Fibroblast of lung (primary cell): ENCODE measurements at regions not wholly inside any gene's neighbourhood (a gene's known extent, or its start where the extent isn't known, plus 50 kb on each side); places are given as distances from the start of the nearest gene placed in this dataset.

Source experiments
- EZH2 ChIP-seq: IDR thresholded peaks from 2 replicates; pipeline ENCODE4 v1.5.1; 2012; ENCODE audit warnings: low read length, control low read depth, mild to moderate bottlenecking; ENCODE audit errors: missing control alignments
- TF ChIP-seq, protein P1 (sequence below), 2 donors: IDR thresholded peaks in 1 of 2; conservative IDR thresholded peaks in 1 of 2; 1 replicate in 1 of 2; 2 replicates in 1 of 2; pipeline ENCODE4 v1.5.1; 2011 to 2012; ENCODE audit warnings: low read length in 2 of 2, control low read depth in 1 of 2, inconsistent platforms in 1 of 2, low read depth in 1 of 2, mild to moderate bottlenecking in 1 of 2

DNA sequence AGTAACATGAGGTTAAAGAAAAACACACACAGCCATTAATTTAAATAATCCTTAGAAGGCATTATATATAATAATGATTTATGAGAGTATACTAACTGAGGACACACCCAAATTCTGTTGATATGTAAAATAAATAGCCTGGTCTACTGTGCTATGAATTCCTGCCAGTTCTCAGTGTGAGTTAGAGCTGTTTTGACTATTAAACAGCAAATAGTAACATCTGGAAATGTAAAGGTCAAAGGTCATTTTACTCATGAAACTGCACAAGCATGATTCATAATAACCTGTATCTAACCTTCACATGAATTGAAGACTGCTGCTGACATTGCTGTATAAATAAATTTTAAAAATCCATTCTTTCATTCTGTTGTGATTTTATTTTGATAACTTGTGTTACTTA, 966.7 kb downstream of the SLC6A15 start:
- TF ChIP-seq, protein P1, sequence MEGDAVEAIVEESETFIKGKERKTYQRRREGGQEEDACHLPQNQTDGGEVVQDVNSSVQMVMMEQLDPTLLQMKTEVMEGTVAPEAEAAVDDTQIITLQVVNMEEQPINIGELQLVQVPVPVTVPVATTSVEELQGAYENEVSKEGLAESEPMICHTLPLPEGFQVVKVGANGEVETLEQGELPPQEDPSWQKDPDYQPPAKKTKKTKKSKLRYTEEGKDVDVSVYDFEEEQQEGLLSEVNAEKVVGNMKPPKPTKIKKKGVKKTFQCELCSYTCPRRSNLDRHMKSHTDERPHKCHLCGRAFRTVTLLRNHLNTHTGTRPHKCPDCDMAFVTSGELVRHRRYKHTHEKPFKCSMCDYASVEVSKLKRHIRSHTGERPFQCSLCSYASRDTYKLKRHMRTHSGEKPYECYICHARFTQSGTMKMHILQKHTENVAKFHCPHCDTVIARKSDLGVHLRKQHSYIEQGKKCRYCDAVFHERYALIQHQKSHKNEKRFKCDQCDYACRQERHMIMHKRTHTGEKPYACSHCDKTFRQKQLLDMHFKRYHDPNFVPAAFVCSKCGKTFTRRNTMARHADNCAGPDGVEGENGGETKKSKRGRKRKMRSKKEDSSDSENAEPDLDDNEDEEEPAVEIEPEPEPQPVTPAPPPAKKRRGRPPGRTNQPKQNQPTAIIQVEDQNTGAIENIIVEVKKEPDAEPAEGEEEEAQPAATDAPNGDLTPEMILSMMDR (conservative IDR thresholded peaks at IDR 0.05 in 1 of 2, IDR thresholded peaks at IDR 0.05 in 1 of 2; ENCODE audit: low read depth in 1 of 2, low read length in 2 of 2) = no peak
- no peak for TF ChIP-seq EZH2
